ENCODE measurements at regions not wholly inside any gene's neighbourhood (a gene's known extent, or its start where the extent isn't known, plus 50 kb on each side); places are given as distances from the start of the nearest gene placed in this dataset.

- TF ChIP-seq POLR2A (IDR thresholded peaks at IDR 0.05; ENCODE audit: low read depth, low read length) (no peak), SPI1 (IDR thresholded peaks at IDR 0.05; ENCODE audit: low read depth, low read length) (peak; percentile 74), POLR2AphosphoS5 (IDR thresholded peaks at IDR 0.05; ENCODE audit: low read depth, low read length) (no peak), TAF1 (IDR thresholded peaks at IDR 0.05; ENCODE audit: low read depth, low read length) (no peak), PAX5 (IDR thresholded peaks at IDR 0.05; ENCODE audit: insufficient read depth, low read length, severe bottlenecking) (no peak), POU2F2 (IDR thresholded peaks at IDR 0.05; ENCODE audit: low read depth, low read length) (no peak)
These were observed 127.3 kb upstream of the POU3F1 start for GRCh38 chr1:38173848-38174247.

All from GM12891 (cell line).